Vagina (tissue), 2 donors: ENCODE measurements at regions not wholly inside any gene's neighbourhood (a gene's known extent, or its start where the extent isn't known, plus 50 kb on each side); places are given as distances from the start of the nearest gene placed in this dataset.
"Not testable (repeated sequence)": the region's sequence is repeated elsewhere in the genome, so short reads cannot be mapped to it uniquely, and the experiment has no call there.

ENCODE experiments used
- CTCF ChIP-seq, 3 experiments: fragments of 450-650 bp in 2 of 3; fragments of 200-600 bp in 1 of 3; sonication (generic) in 1 of 3; IDR thresholded peaks; one replicate each; pipeline ENCODE4 v1.5.1; 2017 to 2019; ENCODE audit warnings: antibody characterized with exemption in 3 of 3, mild to moderate bottlenecking in 2 of 3, moderate library complexity in 2 of 3
- POLR2A ChIP-seq, 2 donors: fragments of 450-650 bp; IDR thresholded peaks; one replicate each; pipeline ENCODE4 v1.6.1; 2017; ENCODE audit warnings: antibody characterized with exemption in 2 of 2, mild to moderate bottlenecking in 2 of 2, moderate library complexity in 2 of 2

GRCh38 chr14:70238635-70239034 is 49.9 kb upstream of the SLC8A3 start:
- TF ChIP-seq CTCF, POLR2A (IDR thresholded peaks at IDR 0.05): not testable (repeated sequence)
